Endothelial cell of umbilical vein (primary cell): ENCODE measurements at regions not wholly inside any gene's neighbourhood (a gene's known extent, or its start where the extent isn't known, plus 50 kb on each side); places are given as distances from the start of the nearest gene placed in this dataset.

Experiments used
- EZH2 ChIP-seq: IDR thresholded peaks from 2 replicates; pipeline ENCODE4 v1.6.1; 2012; ENCODE audit warnings: borderline replicate concordance, low read depth, mild to moderate bottlenecking, moderate library complexity, low read length, inconsistent platforms; ENCODE audit not compliant: severe bottlenecking
- POLR2AphosphoS5 ChIP-seq: IDR thresholded peaks from 2 replicates; pipeline ENCODE4 v1.6.1; 2012; ENCODE audit warnings: low read depth, mild to moderate bottlenecking, control low read depth, low read length, moderate library complexity; ENCODE audit not compliant: insufficient read depth
- TF ChIP-seq, protein P1 (sequence below), 2 donors: IDR thresholded peaks; 1 replicate in 1 of 2; 2 replicates in 1 of 2; pipeline ENCODE4 v1.5.1; 2011; ENCODE audit warnings: low read length in 2 of 2, mild to moderate bottlenecking in 2 of 2, moderate library complexity in 2 of 2, control low read depth in 1 of 2, inconsistent platforms in 1 of 2, low read depth in 1 of 2; ENCODE audit not compliant: insufficient read depth in 1 of 2; ENCODE audit errors: extremely low read depth in 1 of 2

DNA sequence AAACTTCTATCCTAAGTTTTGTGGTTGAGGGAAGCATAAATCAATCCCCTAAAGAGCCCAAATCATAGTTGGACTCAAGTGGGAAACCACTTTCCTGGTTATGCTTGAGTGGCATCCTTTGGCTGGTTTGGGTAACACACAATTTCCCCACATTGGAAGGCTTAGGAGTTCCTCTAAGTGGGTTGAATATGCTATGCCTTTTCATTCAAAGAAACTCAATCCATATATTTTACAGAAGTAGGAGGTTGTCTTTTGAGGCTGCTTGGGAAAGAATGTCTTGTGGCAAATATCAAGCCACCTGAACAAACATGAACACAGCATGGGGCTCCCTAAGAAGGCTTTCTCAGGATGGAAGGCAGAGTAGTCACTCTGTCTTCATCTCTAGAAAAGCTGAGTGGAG, 121.1 kb downstream of the SPATA31D1 start:
- TF ChIP-seq, protein P1, sequence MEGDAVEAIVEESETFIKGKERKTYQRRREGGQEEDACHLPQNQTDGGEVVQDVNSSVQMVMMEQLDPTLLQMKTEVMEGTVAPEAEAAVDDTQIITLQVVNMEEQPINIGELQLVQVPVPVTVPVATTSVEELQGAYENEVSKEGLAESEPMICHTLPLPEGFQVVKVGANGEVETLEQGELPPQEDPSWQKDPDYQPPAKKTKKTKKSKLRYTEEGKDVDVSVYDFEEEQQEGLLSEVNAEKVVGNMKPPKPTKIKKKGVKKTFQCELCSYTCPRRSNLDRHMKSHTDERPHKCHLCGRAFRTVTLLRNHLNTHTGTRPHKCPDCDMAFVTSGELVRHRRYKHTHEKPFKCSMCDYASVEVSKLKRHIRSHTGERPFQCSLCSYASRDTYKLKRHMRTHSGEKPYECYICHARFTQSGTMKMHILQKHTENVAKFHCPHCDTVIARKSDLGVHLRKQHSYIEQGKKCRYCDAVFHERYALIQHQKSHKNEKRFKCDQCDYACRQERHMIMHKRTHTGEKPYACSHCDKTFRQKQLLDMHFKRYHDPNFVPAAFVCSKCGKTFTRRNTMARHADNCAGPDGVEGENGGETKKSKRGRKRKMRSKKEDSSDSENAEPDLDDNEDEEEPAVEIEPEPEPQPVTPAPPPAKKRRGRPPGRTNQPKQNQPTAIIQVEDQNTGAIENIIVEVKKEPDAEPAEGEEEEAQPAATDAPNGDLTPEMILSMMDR (IDR thresholded peaks at IDR 0.05; ENCODE audit: extremely low read depth in 1 of 2, insufficient read depth in 1 of 2, low read depth in 1 of 2, low read length in 2 of 2) = no peak
- TF ChIP-seq POLR2AphosphoS5 (no peak), EZH2 (no peak)
